Transverse colon (tissue), 4 donors: ENCODE measurements at regions not wholly inside any gene's neighbourhood (a gene's known extent, or its start where the extent isn't known, plus 50 kb on each side); places are given as distances from the start of the nearest gene placed in this dataset.

Experiments used
- DNase-seq: peaks from one replicate; pipeline ENCODE4 v3.0.0-alpha.2; 2019
- H3K27ac ChIP-seq, 4 donors: fragments of 200-600 bp; sonication (generic); 2 replicates each; pipeline ENCODE4 v1.5.1; 2016 to 2018; ENCODE audit warnings: inconsistent platforms in 4 of 4
- H3K27me3 ChIP-seq: fragments of 200-600 bp; sonication (generic); 2 replicates; pipeline ENCODE4 v1.5.1; 2017; ENCODE audit warnings: inconsistent platforms
- H3K36me3 ChIP-seq, 4 donors: fragments of 200-600 bp; sonication (generic); 2 replicates each; pipeline ENCODE4 v1.5.1; 2017 to 2019; ENCODE audit warnings: inconsistent platforms in 4 of 4
- H3K4me1 ChIP-seq, 4 donors: fragments of 200-600 bp; sonication (generic); 2 replicates each; pipeline ENCODE4 v1.5.1; 2017 to 2020; ENCODE audit warnings: inconsistent platforms in 4 of 4
- H3K4me3 ChIP-seq, 4 donors: fragments of 200-600 bp; sonication (generic); 1 replicate in 1 of 4; 2 replicates in 3 of 4; pipeline versions ENCODE4 v1.5.1 to v1.6.1; 2017 to 2019; ENCODE audit warnings: inconsistent platforms in 4 of 4
- H3K9me3 ChIP-seq, 2 donors: fragments of 200-600 bp; sonication (generic); 2 replicates each; pipeline ENCODE4 v1.5.1; 2017 to 2019; ENCODE audit warnings: inconsistent platforms in 2 of 2
- CTCF ChIP-seq, 5 experiments: fragments of 200-600 bp in 3 of 5; fragments of 450-650 bp in 2 of 5; sonication (generic) in 3 of 5; IDR thresholded peaks; 1 replicate in 2 of 5; 2 replicates in 3 of 5; pipeline ENCODE4 v1.5.1; 2016 to 2017; ENCODE audit warnings: antibody characterized with exemption in 5 of 5, inconsistent platforms in 3 of 5, mild to moderate bottlenecking in 2 of 5, moderate library complexity in 1 of 5
- EP300 ChIP-seq: sonication (generic); formaldehyde crosslinking; IDR thresholded peaks from one replicate; pipeline ENCODE4 v1.6.1; 2017; ENCODE audit warnings: antibody characterized with exemption, low read depth
- POLR2A ChIP-seq: fragments of 450-650 bp; IDR thresholded peaks from one replicate; pipeline ENCODE4 v1.6.1; 2016; ENCODE audit warnings: antibody characterized with exemption, mild to moderate bottlenecking, moderate library complexity
- POLR2AphosphoS5 ChIP-seq, 3 donors: sonication (generic); formaldehyde crosslinking; IDR thresholded peaks; one replicate each; pipeline ENCODE4 v1.6.1; 2016; ENCODE audit warnings: antibody characterized with exemption in 3 of 3
- WGBS, 2 donors: methylation state at CpG; one replicate each; pipeline ENCODE4 v1.1.5; 2018; ENCODE audit warnings: low coverage in 1 of 2; 5-methylcytosine and 5-hydroxymethylcytosine counted together
- in situ Hi-C, 4 donors: fragments of 200-750 bp; cut with MboI; loops; one replicate each; pipeline versions ENCODE4 v1.15.0 to v1.15.1; 2017; ENCODE audit warnings: low sequenced_read_pairs in 3 of 4, low pct_ligation_motif_present in 1 of 4, low pct_unique_long_range_greater_than_20kb in 1 of 4
- intact Hi-C: fragments of 100-400 bp; cut with DNase I; formaldehyde crosslinking; loops from one replicate; pipeline ENCODE4 v1.15.1; 2023; ENCODE audit warnings: low total_unique reads

- H3K27ac ChIP-seq = no peak overlapping the region
- TF ChIP-seq EP300 = no peak
- no peak for TF ChIP-seq CTCF (IDR thresholded peaks at IDR 0.05)
- TF ChIP-seq POLR2A = no peak
- no peak for TF ChIP-seq POLR2AphosphoS5 (IDR thresholded peaks at IDR 0.05)
- no peaks in the 10 kb centered on the region for H3K9me3 ChIP-seq
- WGBS, 2 donors = 94 to 100% methylated on average over 1 of the region's 1 CpG
- H3K36me3 ChIP-seq = no peaks in the 10 kb centered on the region
- H3K4me1 ChIP-seq = no peaks in the 10 kb centered on the region
- no peak for DNase-seq
- no peaks in the 10 kb centered on the region for H3K27me3 ChIP-seq
- in situ Hi-C loops (no loop called here), intact Hi-C loops (no loop called here)
- H3K4me3 ChIP-seq = no peak overlapping the region
Observed at GRCh38 chr1:60591583-60591982, 490.8 kb upstream of the NFIA start.

GRCh38 chr1:60589916-60590315 is 492.4 kb upstream of the NFIA start:
- H3K4me3 ChIP-seq = no peak overlapping the region
- intact Hi-C loops = no loop called here
- H3K4me1 ChIP-seq = no peaks in the 10 kb centered on the region
- TF ChIP-seq POLR2A (no peak), EP300 (no peak), POLR2AphosphoS5 (IDR thresholded peaks at IDR 0.05) (no peak), CTCF (IDR thresholded peaks at IDR 0.05) (no peak)
- H3K9me3 ChIP-seq = no peaks in the 10 kb centered on the region
- in situ Hi-C loops = no loop called here
- DNase-seq = no peak
- H3K27ac ChIP-seq = no peak overlapping the region
- H3K36me3 ChIP-seq = no peaks in the 10 kb centered on the region
- H3K27me3 ChIP-seq = no peaks in the 10 kb centered on the region

GRCh38 chr1:60589046-60589748 is 493.2 kb upstream of the NFIA start:
- 61 to 78% methylated on average over 4 of the region's 4 CpGs for whole genome bisulfite sequencing, 2 donors

GRCh38 chr1:60584371-60584770 is 498.0 kb upstream of the NFIA start:
- peaks cover 4 to 7% of the 10 kb centered on the region in 2 donors for H3K9me3 ChIP-seq
- DNase-seq = no peak
- WGBS, 2 donors = 42 to 50% methylated on average over 2 of the region's 2 CpGs
- in situ Hi-C loops = no loop called here
- no peak overlapping the region for H3K27ac ChIP-seq
- no peaks in the 10 kb centered on the region for H3K4me1 ChIP-seq
- intact Hi-C loops = no loop called here
- no peak for TF ChIP-seq POLR2AphosphoS5 (IDR thresholded peaks at IDR 0.05)
- TF ChIP-seq EP300 = no peak
- no peak for TF ChIP-seq POLR2A
- TF ChIP-seq CTCF (IDR thresholded peaks at IDR 0.05) = no peak
- H3K36me3 ChIP-seq = no peaks in the 10 kb centered on the region
- no peak overlapping the region for H3K4me3 ChIP-seq
- no peaks in the 10 kb centered on the region for H3K27me3 ChIP-seq

More at GRCh38 chr1:60589046-60589748, 493.2 kb upstream of the NFIA start:
- no peak overlapping the region for H3K4me3 ChIP-seq
- no peaks in the 10 kb centered on the region for H3K36me3 ChIP-seq
- no peak overlapping the region for H3K27ac ChIP-seq
- no peaks in the 10 kb centered on the region for H3K4me1 ChIP-seq
- H3K27me3 ChIP-seq = no peaks in the 10 kb centered on the region
- intact Hi-C loops = no loop called here
- in situ Hi-C loops = no loop called here
- TF ChIP-seq POLR2A (no peak), EP300 (no peak), POLR2AphosphoS5 (IDR thresholded peaks at IDR 0.05) (no peak), CTCF (IDR thresholded peaks at IDR 0.05) (no peak)
- DNase-seq = no peak
- peaks cover 2 to 4% of the 10 kb centered on the region in 2 donors for H3K9me3 ChIP-seq
